GM23248 (cell line): ENCODE measurements at regions not wholly inside any gene's neighbourhood (a gene's known extent, or its start where the extent isn't known, plus 50 kb on each side); places are given as distances from the start of the nearest gene placed in this dataset.

ENCODE experiments used
- EZH2 ChIP-seq: fragments of 200-600 bp; sonication (generic); IDR thresholded peaks from 2 replicates; pipeline ENCODE4 v1.6.1; 2018; ENCODE audit warnings: antibody characterized with exemption, mild to moderate bottlenecking; ENCODE audit not compliant: insufficient read depth, poor library complexity, severe bottlenecking
- EZH2phosphoT487 ChIP-seq: fragments of 200-600 bp; sonication (generic); IDR thresholded peaks from 2 replicates; pipeline ENCODE4 v1.6.1; 2018; ENCODE audit warnings: antibody characterized with exemption, moderate library complexity, mild to moderate bottlenecking, low read depth; ENCODE audit not compliant: insufficient read depth

- TF ChIP-seq EZH2 (no peak), EZH2phosphoT487 (no peak)
Measured at GRCh38 chr3:98980915-98981596, 79.6 kb upstream of the DCBLD2 start.
